SU-DHL-6 (cell line): ENCODE measurements at regions not wholly inside any gene's neighbourhood (a gene's known extent, or its start where the extent isn't known, plus 50 kb on each side); places are given as distances from the start of the nearest gene placed in this dataset.

Source experiments
- EZH2phosphoT487 ChIP-seq: fragments of 200-600 bp; sonication (generic), shearing (Covaris generic); conservative IDR thresholded peaks from 2 replicates; pipeline ENCODE4 v1.6.1; 2018; ENCODE audit warnings: mild to moderate bottlenecking, antibody characterized with exemption, low read length, moderate library complexity, mixed read lengths
- TF ChIP-seq, protein P1 (sequence below): fragments of 200-600 bp; sonication (generic); IDR thresholded peaks from one replicate; pipeline ENCODE4 v1.5.1; 2017; ENCODE audit warnings: antibody characterized with exemption, mild to moderate bottlenecking, low read length, moderate library complexity; ENCODE audit not compliant: insufficient read depth, poor library complexity, severe bottlenecking

DNA sequence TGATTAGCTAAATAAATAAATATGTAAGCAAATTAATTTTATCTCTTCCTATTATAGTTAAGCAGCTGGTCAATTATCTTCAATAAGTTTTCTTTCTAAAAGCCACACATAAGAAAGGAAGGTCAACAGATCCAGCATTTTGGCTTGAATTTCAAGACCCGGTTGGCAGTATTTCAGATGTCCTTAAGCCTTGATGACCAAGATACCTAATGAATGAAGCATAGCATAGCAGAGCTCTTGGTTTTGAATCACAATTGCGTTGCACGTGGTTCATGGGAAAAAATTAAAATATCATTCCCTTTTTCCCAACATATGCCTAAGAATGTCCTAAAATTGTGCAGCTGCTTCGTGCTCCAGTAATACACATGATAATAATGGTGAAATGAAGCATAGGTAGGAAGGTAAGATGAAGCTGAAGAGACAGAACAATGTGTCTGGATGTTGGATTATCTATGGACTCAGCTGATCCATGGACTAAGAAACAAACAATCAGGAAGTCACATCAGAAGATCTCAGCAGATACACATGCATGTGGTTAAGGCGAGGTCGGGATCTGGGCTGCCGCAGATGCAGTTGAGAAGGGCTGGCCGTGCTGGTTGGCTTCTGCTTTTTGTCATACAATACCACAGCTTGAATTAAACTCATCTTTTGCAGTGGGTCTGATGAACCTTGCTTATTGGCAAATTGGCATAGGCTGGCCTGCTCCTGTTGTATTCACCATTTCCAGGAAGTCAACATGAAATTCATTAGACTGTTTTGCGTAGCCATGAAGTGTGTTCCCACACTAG, 284.9 kb upstream of the RUNX1 start:
- TF ChIP-seq, protein P1, sequence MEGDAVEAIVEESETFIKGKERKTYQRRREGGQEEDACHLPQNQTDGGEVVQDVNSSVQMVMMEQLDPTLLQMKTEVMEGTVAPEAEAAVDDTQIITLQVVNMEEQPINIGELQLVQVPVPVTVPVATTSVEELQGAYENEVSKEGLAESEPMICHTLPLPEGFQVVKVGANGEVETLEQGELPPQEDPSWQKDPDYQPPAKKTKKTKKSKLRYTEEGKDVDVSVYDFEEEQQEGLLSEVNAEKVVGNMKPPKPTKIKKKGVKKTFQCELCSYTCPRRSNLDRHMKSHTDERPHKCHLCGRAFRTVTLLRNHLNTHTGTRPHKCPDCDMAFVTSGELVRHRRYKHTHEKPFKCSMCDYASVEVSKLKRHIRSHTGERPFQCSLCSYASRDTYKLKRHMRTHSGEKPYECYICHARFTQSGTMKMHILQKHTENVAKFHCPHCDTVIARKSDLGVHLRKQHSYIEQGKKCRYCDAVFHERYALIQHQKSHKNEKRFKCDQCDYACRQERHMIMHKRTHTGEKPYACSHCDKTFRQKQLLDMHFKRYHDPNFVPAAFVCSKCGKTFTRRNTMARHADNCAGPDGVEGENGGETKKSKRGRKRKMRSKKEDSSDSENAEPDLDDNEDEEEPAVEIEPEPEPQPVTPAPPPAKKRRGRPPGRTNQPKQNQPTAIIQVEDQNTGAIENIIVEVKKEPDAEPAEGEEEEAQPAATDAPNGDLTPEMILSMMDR, result no peak
- no peak for TF ChIP-seq EZH2phosphoT487
